GM19193 (cell line): ENCODE measurements at regions not wholly inside any gene's neighbourhood (a gene's known extent, or its start where the extent isn't known, plus 50 kb on each side); places are given as distances from the start of the nearest gene placed in this dataset.

ENCODE experiments used
- POLR2A ChIP-seq: IDR thresholded peaks from 4 replicates; pipeline ENCODE4 v1.6.1; 2011; ENCODE audit not compliant: insufficient read depth, insufficient read length; ENCODE audit errors: extremely low read depth

- TF ChIP-seq POLR2A, result no peak
These were observed 63.9 kb downstream of the VCPKMT start for GRCh38 chr14:50052517-50052916.

GRCh38 chr14:50053935-50054334 is 62.4 kb downstream of the VCPKMT start:
- TF ChIP-seq POLR2A, result no peak

- TF ChIP-seq POLR2A, result no peak
These were observed 60.7 kb downstream of the VCPKMT start for GRCh38 chr14:50055461-50056228.

- no peak for TF ChIP-seq POLR2A
These were observed 59.9 kb downstream of the VCPKMT start for GRCh38 chr14:50056435-50056834.

- TF ChIP-seq POLR2A, result no peak
These were observed 59.0 kb downstream of the VCPKMT start for GRCh38 chr14:50057331-50057730.

- TF ChIP-seq POLR2A, result no peak
These were observed 58.3 kb downstream of the VCPKMT start for GRCh38 chr14:50058113-50058512.
